Nephron (organoid): ENCODE measurements at regions not wholly inside any gene's neighbourhood (a gene's known extent, or its start where the extent isn't known, plus 50 kb on each side); places are given as distances from the start of the nearest gene placed in this dataset.

ENCODE experiments used
- H3K27ac Mint-ChIP-seq, 3 experiments: 2 replicates each; pipeline ENCODE4 v1.8.0; 2020; ENCODE audit warnings: mixed read lengths in 3 of 3, mild to moderate bottlenecking in 2 of 3, moderate library complexity in 1 of 3
- H3K27me3 Mint-ChIP-seq: 2 replicates; pipeline ENCODE4 v1.8.0; 2021; ENCODE audit warnings: low read depth, mild to moderate bottlenecking, moderate library complexity, mixed read lengths
- H3K36me3 Mint-ChIP-seq: 2 replicates; pipeline ENCODE4 v1.8.0; 2020; ENCODE audit warnings: low read depth, mixed read lengths
- H3K4me1 Mint-ChIP-seq: 2 replicates; pipeline ENCODE4 v1.8.0; 2020; ENCODE audit warnings: mixed read lengths
- H3K4me3 Mint-ChIP-seq, 3 experiments: 2 replicates each; pipeline ENCODE4 v1.8.0; 2020; ENCODE audit warnings: mild to moderate bottlenecking in 3 of 3, mixed read lengths in 3 of 3, moderate library complexity in 2 of 3
- H3K9me3 Mint-ChIP-seq: 2 replicates; pipeline ENCODE4 v1.8.0; 2020; ENCODE audit warnings: mixed read lengths
- CTCF ChIP-seq, 3 experiments: fragments of 200-600 bp; sonication (generic); IDR thresholded peaks; one replicate each; pipeline ENCODE4 v1.5.0; 2021; ENCODE audit warnings: antibody characterized with exemption in 3 of 3; ENCODE audit not compliant: unreplicated experiment in 3 of 3

GRCh38 chr6:169979873-169980432, 228.5 kb downstream of the ERMARD start:
- no peaks in the 10 kb centered on the region for H3K9me3 Mint-ChIP-seq
- no peak overlapping the region for H3K27ac Mint-ChIP-seq
- H3K27me3 Mint-ChIP-seq, result peaks cover 25% of the 10 kb centered on the region
- no peak for TF ChIP-seq CTCF (IDR thresholded peaks at IDR 0.05; ENCODE audit: unreplicated experiment in 3 of 3)
- H3K4me3 Mint-ChIP-seq, result no peak overlapping the region
- H3K4me1 Mint-ChIP-seq, result no peaks in the 10 kb centered on the region
- no peaks in the 10 kb centered on the region for H3K36me3 Mint-ChIP-seq

DNA sequence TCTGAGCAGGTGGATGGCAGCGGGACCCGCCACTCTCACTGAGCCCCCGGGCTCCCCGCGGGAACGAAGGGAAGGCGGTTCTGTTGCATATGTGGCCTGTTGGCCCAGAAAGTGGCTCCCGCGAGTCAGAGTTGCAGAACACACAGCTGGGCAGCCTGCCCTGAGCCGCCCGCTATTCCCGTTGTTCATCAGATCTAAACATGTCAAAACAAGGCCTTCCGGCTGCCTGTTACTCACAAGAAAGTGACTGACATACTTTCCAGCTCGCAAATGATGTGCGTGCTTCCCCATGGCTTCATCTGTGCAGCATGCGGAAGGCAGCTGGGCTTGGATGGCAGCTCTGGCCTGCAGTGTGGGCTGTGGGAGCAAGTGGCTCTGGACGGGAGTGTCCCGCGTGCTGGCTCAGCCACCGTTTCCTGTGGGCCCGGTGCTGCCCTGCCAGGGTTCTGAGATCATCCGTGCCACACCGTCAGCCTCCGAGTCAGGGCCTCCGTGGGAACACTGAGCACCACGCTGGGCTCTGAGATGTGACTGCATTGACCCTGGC, 227.3 kb downstream of the ERMARD start:
- no peak for TF ChIP-seq CTCF (IDR thresholded peaks at IDR 0.05; ENCODE audit: unreplicated experiment in 3 of 3)
- Mint-ChIP-seq H3K27me3 (peaks cover 25% of the 10 kb centered on the region), H3K9me3 (no peaks in the 10 kb centered on the region), H3K4me3 (no peak overlapping the region), H3K27ac (no peak overlapping the region), H3K36me3 (no peaks in the 10 kb centered on the region), H3K4me1 (peaks cover 7% of the 10 kb centered on the region)

GRCh38 chr6:169977434-169978265, 226.2 kb downstream of the ERMARD start:
- Mint-ChIP-seq H3K4me3 (no peak overlapping the region), H3K4me1 (peaks cover 7% of the 10 kb centered on the region), H3K36me3 (no peaks in the 10 kb centered on the region), H3K9me3 (no peaks in the 10 kb centered on the region), H3K27me3 (peaks cover 26% of the 10 kb centered on the region), H3K27ac (no peak overlapping the region)
- TF ChIP-seq CTCF (IDR thresholded peaks at IDR 0.05; ENCODE audit: unreplicated experiment in 3 of 3), result no peak

- Mint-ChIP-seq H3K4me1 (peaks cover 7% of the 10 kb centered on the region), H3K36me3 (no peaks in the 10 kb centered on the region), H3K4me3 (no peak overlapping the region), H3K27ac (no peak overlapping the region), H3K9me3 (no peaks in the 10 kb centered on the region), H3K27me3 (peaks cover 30% of the 10 kb centered on the region)
- no peak for TF ChIP-seq CTCF (IDR thresholded peaks at IDR 0.05; ENCODE audit: unreplicated experiment in 3 of 3)
These were observed 225.1 kb downstream of the ERMARD start for GRCh38 chr6:169976301-169977081.

GRCh38 chr6:169975701-169976100, 224.3 kb downstream of the ERMARD start:
- no peaks in the 10 kb centered on the region for H3K9me3 Mint-ChIP-seq
- no peak overlapping the region for H3K4me3 Mint-ChIP-seq
- H3K27me3 Mint-ChIP-seq, result peaks cover 23% of the 10 kb centered on the region
- H3K27ac Mint-ChIP-seq, result no peak overlapping the region
- H3K4me1 Mint-ChIP-seq, result peaks cover 7% of the 10 kb centered on the region
- no peaks in the 10 kb centered on the region for H3K36me3 Mint-ChIP-seq
- TF ChIP-seq CTCF (IDR thresholded peaks at IDR 0.05; ENCODE audit: unreplicated experiment in 3 of 3), result no peak
